GM12872 (cell line): ENCODE measurements at regions not wholly inside any gene's neighbourhood (a gene's known extent, or its start where the extent isn't known, plus 50 kb on each side); places are given as distances from the start of the nearest gene placed in this dataset.

ENCODE experiments used
- CTCF ChIP-seq: IDR thresholded peaks from 3 replicates; pipeline ENCODE4 v1.5.1; 2011; ENCODE audit warnings: low read depth, mild to moderate bottlenecking, low read length, moderate library complexity; ENCODE audit not compliant: insufficient read depth

GRCh38 chr6:169045486-169045885 lies 208.2 kb downstream of the THBS2 start:
- no peak for TF ChIP-seq CTCF

DNA sequence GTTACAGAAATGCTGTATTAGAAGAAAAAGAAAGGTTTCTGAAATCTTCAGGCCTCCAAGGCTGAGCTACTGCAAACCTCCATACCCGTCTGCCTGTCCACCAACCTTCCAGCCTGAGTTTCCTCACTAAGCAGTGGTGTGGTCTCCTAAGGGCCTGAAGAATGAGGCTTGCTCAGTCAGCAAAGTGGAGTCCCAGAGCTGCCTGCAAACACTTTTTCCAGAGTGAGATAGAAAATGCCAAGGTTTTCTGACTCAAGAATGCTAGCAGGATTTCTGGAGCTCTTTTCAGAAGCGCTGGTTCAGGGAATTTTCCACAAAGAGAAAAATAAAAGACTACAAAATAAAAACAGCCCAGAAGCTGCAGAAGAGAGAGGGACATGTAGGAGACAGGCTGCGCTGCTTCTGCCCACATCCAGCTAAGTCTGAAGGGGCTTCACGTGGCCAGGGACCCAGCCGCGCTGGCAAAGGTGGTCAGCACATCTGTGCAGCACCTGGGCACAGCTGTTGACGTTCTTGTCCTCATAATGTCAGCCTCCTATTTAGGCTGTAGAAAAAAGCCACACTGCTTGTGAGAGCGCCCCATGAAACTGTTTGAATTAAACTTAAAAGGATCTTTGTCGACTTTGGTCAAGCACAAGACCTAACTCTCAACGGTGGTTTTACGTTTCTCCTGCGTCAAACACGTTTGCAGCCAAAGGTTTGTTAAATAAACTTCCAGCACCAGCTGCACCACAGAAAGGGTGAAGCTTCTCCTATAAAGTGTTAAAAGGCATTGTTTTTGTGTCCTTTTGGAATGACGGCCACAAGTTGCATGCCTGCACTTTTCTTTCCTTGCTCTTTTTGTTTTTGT lies 209.0 kb downstream of the THBS2 start:
- no peak for TF ChIP-seq CTCF

- no peak for TF ChIP-seq CTCF
Measured at GRCh38 chr6:169042061-169042460, 211.6 kb downstream of the THBS2 start.

GRCh38 chr6:169041078-169041477 lies 212.6 kb downstream of the THBS2 start:
- TF ChIP-seq CTCF: no peak

- no peak for TF ChIP-seq CTCF
Measured at GRCh38 chr6:169038691-169039090, 215.0 kb downstream of the THBS2 start.

- TF ChIP-seq CTCF: no peak
Measured at GRCh38 chr6:169035385-169036240, 218.0 kb downstream of the THBS2 start.

GRCh38 chr6:169034516-169035167 lies 219.0 kb downstream of the THBS2 start:
- TF ChIP-seq CTCF: no peak
